ENCODE measurements at regions not wholly inside any gene's neighbourhood (a gene's known extent, or its start where the extent isn't known, plus 50 kb on each side); places are given as distances from the start of the nearest gene placed in this dataset.

- no peak overlapping the region for H3K4me3 ChIP-seq (ENCODE audit: control insufficient read depth, low read depth, low read length)
Measured at GRCh38 chr7:21029006-21029405, 242.3 kb upstream of the SP8 start.

GRCh38 chr7:21030237-21030871, 243.7 kb upstream of the SP8 start:
- TF ChIP-seq CTCF (IDR thresholded peaks at IDR 0.05; ENCODE audit: control insufficient read depth, insufficient read depth, low read depth, low read length, missing control alignments), result no peak
- no peak overlapping the region for H3K4me3 ChIP-seq (ENCODE audit: control insufficient read depth, low read depth, low read length)
- no peak for DNase-seq (ENCODE audit: low read depth)

More at GRCh38 chr7:21029006-21029405, 242.3 kb upstream of the SP8 start:
- TF ChIP-seq CTCF (IDR thresholded peaks at IDR 0.05; ENCODE audit: control insufficient read depth, insufficient read depth, low read depth, low read length, missing control alignments), result no peak
- no peak for DNase-seq (ENCODE audit: low read depth)

GRCh38 chr7:21041252-21041651, 254.6 kb upstream of the SP8 start:
- no peak for DNase-seq (ENCODE audit: low read depth)
- H3K4me3 ChIP-seq (ENCODE audit: control insufficient read depth, low read depth, low read length), result no peak overlapping the region
- no peak for TF ChIP-seq CTCF (IDR thresholded peaks at IDR 0.05; ENCODE audit: control insufficient read depth, insufficient read depth, low read depth, low read length, missing control alignments)

GRCh38 chr7:21041666-21042065, 255.0 kb upstream of the SP8 start:
- TF ChIP-seq CTCF (IDR thresholded peaks at IDR 0.05; ENCODE audit: control insufficient read depth, insufficient read depth, low read depth, low read length, missing control alignments), result no peak
- no peak overlapping the region for H3K4me3 ChIP-seq (ENCODE audit: control insufficient read depth, low read depth, low read length)
- no peak for DNase-seq (ENCODE audit: low read depth)

- H3K4me3 ChIP-seq (ENCODE audit: control insufficient read depth, low read depth, low read length), result no peak overlapping the region
- DNase-seq (ENCODE audit: low read depth), result no peak
- no peak for TF ChIP-seq CTCF (IDR thresholded peaks at IDR 0.05; ENCODE audit: control insufficient read depth, insufficient read depth, low read depth, low read length, missing control alignments)
Measured at GRCh38 chr7:21044384-21044783, 257.7 kb upstream of the SP8 start.

- H3K4me3 ChIP-seq (ENCODE audit: control insufficient read depth, low read depth, low read length), result no peak overlapping the region
- TF ChIP-seq CTCF (IDR thresholded peaks at IDR 0.05; ENCODE audit: control insufficient read depth, insufficient read depth, low read depth, low read length, missing control alignments), result no peak
- no peak for DNase-seq (ENCODE audit: low read depth)
Measured at GRCh38 chr7:21044913-21045568, 258.4 kb upstream of the SP8 start.
